GM18951 (cell line): ENCODE measurements at regions not wholly inside any gene's neighbourhood (a gene's known extent, or its start where the extent isn't known, plus 50 kb on each side); places are given as distances from the start of the nearest gene placed in this dataset.
"Not testable (repeated sequence)": the region's sequence is repeated elsewhere in the genome, so short reads cannot be mapped to it uniquely, and the experiment has no call there.

ENCODE experiments used
- POLR2A ChIP-seq: IDR thresholded peaks from 4 replicates; pipeline ENCODE4 v1.6.1; 2011; ENCODE audit warnings: mild to moderate bottlenecking; ENCODE audit not compliant: insufficient read length, insufficient read depth; ENCODE audit errors: extremely low read depth
- in situ Hi-C: fragments of 300-500 bp; cut with MboI; formaldehyde crosslinking; loops from one replicate; pipeline ENCODE4 v1.12.0; 2022; ENCODE audit warnings: low sequenced_read_pairs, mixed read lengths, inconsistent platforms; ENCODE audit not compliant: unreplicated experiment

DNA sequence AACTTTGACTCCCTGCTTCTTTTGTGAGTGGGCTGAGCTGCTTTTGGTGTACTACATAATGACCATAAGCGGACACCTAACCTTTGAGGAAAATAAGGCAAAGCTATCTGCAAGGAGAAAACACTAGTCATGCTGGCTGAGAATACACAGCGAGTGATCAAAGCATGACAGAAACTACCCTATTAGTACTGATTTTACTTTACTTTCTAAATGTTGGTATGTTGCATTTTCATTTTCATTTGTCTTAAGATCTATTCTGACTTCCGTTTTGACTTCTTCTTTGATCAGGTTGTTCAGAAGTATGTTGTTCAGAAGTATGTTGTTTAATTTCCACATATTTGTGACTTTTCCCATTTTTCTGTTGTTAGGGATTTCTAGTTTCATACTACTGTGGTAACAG, 361.1 kb downstream of the TRAM1L1 start:
- no peak for TF ChIP-seq POLR2A
- in situ Hi-C loops = no loop called here

DNA sequence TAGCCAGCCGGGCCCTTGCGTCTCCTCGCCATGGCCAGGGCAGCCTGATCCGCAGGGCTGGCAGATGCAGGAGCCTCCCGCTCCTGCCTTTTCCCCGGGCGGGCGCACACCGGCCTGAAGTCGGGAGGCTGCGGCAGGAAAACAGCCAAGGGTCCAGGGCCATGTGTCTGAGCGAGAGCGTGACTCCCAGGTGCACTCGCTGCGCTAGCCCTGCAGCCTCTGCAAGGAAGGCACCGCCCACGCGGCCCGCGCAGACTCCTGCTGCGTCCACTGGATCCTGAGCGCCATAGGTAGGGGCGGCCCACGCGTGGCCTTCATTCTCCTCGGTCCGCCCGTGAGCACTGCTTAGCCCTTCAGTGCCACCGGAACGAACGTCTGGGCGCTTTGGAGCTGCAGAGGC, 379.9 kb downstream of the TRAM1L1 start:
- in situ Hi-C loops = no loop called here
- no peak for TF ChIP-seq POLR2A

DNA sequence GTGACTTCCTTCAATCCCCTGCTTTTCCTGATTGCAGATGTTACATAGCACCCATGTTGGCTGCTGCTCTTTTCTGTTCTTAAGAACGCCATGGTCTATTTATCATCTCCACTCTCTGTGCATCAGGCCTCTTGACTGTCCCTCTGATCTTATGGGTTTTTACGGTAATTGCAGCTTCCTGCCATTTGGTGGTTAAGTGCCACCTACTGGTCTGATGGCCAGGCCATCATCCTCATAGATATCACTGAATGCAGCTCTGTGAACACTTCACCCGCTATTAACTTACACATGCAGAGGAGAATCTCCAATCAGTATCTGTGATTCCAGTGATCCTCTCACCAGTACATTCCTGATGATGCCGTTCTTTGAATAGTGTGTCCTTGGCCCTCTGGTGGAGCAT, 382.4 kb downstream of the TRAM1L1 start:
- in situ Hi-C loops = no loop called here
- no peak for TF ChIP-seq POLR2A

DNA sequence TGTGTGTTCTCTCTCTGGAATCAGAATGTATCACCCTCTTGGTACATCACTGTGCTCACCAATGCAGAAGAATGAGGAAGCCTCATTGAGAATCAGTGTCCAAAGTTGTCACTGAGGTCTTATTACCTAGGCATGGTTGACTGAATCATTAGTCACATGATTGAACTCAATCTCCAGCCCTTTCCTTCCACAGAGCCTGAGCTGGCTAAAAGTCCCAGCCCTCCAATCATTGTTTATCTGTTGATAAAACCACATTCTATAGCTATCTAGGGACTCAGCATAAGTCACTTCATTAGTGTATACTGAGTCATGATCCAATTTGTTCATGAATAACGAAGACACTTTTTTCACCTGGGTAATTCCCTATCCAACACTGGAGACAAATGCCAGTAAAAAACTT, 396.8 kb downstream of the TRAM1L1 start:
- TF ChIP-seq POLR2A = no peak
- in situ Hi-C loops = no loop called here

DNA sequence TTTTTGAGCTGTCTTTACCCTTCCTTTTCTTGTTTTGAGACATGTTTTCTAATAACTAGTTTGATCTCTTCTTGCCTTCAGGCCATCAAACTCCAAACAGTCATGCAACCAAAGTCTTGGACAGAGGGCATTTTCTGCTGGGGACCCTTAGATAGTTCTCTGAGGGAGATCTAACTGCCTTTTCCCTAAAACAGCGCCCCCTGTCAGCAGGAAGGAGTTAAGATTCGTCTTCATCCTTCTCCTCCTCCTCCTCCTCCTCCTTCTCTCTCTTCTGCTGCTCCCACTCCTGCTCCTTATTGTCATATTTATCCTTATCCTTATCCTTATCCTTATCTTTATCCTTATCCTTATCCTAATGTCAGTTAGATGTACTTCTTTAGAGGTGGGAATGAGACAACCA, 417.2 kb downstream of the TRAM1L1 start:
- no peak for TF ChIP-seq POLR2A
- in situ Hi-C loops = no loop called here

DNA sequence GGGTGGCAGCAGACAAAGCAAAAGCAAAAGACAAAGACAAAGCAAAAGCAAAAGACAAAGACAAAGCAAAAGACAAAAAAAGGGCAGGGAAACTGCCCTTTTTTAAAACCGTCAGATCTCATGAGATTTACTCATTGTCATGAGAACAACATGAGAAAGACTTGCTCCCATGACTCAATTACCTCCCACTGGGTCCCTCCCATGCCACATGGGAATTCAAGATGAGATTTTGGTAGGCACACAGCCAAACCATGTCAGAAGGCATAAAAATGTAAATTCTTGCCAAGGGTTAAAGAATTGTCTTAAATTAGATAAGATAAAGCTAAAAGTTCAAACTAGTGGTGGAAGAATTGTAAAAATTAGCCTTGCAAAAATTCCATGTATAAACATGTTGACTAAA, 419.7 kb downstream of the TRAM1L1 start:
- in situ Hi-C loops = no loop called here
- no peak for TF ChIP-seq POLR2A

DNA sequence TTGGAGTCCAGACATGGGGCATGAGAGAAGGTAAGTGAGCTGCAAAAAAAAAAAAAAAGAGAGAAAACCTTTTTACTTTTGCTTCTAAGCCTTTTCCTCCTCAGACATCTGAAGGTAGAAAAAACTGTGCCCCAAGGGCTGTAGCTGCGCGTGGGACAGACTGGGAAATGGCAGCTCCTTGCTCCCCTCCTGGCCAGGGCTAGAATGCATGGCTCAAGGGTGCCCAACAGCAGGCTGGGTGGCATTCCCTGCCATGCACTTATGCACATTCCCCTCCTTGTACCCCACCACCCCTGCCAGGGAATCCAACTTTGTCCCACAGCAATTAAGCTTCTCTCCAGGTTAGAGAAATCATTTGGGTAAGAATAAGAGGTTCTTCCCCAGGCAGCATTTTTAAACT, 421.2 kb downstream of the TRAM1L1 start:
- in situ Hi-C loops = no loop called here
- TF ChIP-seq POLR2A = no peak

DNA sequence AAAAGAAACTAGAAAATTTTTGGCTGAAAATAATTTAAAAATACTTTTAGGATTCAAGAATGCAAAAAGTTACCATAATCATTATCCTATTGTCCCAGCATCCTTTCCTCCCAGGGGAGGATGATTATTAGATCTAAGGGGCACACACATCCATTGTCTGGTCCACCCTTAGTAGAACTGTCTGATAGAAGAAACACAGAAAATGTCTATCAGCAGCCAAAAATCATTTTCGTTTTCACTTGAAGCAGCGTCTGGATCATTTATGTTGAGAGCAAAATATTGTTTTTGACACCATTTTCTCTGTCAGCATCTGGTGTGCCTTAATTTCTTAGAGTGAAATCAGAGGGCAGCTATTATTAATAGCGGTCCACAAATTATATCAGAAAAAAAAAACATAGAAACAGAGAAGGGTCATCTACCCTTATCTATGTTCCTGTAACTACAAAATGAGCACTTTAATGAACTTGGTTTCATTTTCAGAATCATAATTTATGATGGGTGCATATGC, 446.3 kb downstream of the TRAM1L1 start:
- no peak for TF ChIP-seq POLR2A
- in situ Hi-C loops = no loop called here

DNA sequence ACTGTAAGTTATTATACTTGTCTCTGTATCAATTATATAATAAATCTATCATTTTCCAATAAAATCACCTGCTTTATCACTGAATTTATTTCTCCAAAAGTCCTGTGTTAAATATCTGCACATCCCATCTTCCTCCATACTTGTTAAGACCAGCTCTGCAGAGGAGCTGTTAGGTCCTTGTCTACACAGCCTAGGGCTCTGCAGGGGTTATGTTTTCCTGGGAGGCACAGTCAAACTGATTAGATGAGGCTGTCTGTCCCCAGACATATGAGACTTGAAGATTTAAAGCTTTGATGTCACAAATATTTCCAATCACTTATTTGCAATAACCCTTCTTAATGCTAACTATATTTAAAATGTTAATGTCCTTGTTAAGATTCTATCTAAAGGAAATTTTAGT, 446.8 kb downstream of the TRAM1L1 start:
- in situ Hi-C loops = no loop called here
- TF ChIP-seq POLR2A = no peak

DNA sequence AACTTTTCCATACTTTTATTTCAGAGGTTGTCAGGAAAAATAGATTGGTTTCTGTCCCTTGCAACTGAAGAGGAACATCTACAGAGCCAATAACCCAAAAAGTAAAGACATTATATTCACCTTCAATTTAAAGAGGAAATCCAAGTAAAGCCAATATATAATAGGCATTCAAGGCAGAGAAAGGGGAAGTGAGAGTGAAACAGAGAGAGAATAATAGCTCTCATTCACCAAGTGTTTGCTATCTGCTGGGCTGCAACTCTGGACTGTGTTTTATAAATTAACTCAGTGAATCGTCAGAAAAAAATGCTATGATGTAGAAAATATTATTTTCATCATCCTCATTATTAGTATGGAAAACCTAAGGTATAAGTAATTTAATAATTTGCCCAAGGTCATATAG, 448.5 kb downstream of the TRAM1L1 start:
- no peak for TF ChIP-seq POLR2A
- in situ Hi-C loops = no loop called here

DNA sequence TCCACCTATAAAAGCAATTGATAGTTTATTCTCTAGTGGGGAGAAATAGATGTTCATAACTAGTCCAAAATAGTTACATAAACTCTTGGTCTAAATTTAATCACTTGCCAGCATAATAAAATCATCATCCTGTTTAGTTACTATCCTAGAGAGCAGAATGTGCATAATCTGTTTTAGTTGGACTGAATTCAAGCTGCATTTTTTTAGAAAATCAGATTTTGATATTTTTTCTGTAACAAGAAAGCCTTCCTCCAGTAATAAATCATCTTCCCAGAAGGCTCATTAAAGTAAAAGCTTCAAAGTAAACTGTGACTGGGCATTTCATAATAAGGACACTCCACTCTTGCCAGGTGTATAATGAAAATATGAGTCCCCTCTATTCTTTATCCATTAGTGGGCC, 453.1 kb downstream of the TRAM1L1 start:
- TF ChIP-seq POLR2A = no peak
- in situ Hi-C loops = no loop called here

DNA sequence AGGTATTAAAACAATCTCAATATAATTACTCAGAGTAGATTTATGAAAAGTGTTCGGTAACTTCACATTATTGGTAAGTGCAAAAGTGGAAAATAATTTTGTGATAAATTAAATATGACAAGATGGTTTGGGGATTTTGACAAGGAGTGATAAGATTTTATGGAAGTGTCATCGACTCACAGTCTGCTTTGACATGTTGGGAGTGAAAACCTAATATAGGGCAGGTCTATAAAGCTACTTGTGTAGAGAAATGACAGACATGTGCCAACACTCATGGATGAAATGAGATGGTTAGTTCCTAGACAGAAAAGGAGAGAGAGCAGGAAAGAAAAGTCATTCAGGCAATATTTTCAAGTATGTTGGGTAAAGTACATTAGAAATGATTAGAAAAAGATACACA, 456.8 kb downstream of the TRAM1L1 start:
- in situ Hi-C loops = no loop called here
- TF ChIP-seq POLR2A = no peak

DNA sequence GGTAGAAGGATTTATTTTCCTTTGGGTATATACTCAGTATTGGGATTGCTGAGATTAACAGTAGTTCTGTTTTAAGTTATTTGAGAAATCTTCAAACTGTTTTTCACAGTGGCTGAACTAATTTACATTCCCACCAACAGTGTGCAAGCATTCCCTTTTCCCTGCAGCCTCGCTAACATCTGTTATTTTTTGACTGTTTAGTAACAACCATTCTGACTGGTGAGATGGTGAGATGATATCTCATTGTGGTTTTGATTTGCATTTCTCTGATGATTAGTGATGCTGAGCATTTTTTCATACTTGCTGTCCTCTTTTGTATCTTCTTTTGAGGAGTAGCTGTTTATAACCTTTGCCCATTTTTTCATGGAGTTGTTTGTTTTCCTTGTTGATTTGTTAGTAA, 457.8 kb downstream of the TRAM1L1 start:
- no peak for TF ChIP-seq POLR2A
- in situ Hi-C loops = no loop called here

DNA sequence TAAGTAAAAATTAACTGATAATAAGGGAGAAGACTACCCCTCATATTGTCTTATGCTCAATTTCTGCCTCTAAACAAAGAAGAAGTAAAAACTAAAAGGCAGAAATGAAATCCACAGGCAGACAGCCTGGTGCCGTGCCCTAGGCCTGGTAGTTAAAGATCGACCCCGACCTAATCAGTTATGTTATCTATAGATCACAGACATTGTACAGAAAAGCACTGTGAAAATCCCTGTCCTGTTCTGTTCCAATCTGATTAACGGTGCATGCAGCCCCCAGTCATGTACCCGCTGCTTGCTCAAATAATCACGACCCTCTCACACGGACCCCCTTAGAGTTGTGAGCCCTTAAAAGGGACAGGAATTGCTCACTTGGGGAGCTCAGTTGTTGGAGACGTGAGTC, 465.9 kb downstream of the TRAM1L1 start:
- in situ Hi-C loops = not testable (repeated sequence)

DNA sequence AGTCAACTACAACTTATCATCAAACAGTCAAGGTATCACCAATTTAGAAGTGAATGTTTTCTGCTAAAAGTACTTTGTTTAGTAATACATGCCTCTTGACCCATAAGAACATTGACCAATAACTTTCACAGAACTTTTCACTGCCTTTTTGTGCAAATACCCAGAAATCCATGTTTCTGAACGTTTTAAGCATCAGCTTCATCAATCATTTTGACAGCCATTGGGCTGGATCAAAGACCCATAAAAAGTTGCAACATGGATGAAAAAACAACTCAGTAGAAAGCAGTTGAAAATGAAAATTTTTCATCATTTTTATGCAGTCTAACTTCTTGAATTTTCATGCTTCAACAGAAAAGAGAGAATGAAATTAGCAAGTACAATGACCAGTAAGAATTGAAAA, 466.7 kb downstream of the TRAM1L1 start:
- TF ChIP-seq POLR2A = no peak
- in situ Hi-C loops = no loop called here
